NOMO-1 treated with DMSO at 0.1 percent for 48 hours (cell line): ENCODE measurements at regions not wholly inside any gene's neighbourhood (a gene's known extent, or its start where the extent isn't known, plus 50 kb on each side); places are given as distances from the start of the nearest gene placed in this dataset.

Experiments
- DNase-seq: peaks from one replicate; lab custom pipeline; 2025; ENCODE audit not compliant: unreplicated experiment; lab: John Stamatoyannopoulos, UW

DNA sequence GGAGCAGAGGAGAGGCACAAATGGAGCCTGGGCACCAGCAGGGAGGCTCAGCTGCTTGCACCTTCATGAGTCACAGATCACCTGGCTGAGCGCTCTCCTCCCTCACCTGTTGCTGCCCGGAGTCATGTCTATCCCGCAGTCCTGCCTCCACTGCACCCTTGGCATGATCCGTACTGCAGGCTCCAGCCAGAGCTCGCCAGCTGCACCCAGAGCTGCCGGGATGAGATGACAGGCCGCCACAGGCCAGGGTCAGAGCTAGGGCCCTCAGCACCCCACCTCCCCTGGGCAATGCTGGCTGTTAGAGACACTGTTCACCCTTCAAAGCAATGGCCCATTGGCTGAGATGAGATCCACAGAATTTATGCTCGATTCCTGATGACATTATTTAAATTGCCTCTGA is 702.8 kb downstream of the TBC1D22A start:
- DNase-seq, result no peak

DNA sequence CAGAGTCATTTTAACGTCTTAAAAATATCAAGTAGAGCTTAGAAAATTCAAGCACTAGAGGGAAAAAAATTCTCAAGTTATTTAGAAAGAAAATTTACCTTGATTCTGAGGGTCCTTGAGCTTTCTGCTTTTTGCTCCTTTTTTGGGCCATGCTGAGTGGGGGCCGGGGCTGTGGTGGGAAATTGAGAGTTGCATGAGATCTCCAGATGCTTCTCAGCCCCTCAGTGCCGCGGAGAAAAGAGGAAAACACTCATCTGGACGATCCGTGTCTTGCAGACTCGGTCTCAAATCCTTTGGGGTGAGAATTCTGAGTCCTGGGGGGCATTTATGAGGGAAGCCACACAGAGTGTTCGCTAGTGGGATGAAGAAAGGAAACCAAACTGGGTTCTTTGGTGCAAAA is 700.8 kb downstream of the TBC1D22A start:
- no peak for DNase-seq

DNA sequence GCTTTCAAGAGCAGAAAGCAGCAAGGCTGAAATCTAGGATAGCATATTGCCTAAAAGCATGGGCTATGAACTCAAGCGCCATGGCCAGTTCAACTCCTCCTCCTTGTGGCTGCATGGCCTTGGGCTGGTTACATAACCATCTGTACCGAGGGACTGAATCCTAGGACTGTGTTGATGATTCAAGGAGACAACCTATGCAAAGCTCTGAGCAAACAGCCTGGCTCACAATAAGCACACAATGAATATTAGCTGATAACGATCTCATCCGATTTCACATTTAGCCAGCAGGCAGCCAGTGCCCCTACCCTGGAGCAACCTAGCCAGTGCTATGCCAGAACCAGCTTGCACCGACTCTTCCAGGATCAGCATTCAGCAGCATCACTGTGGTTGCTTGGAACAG is 698.4 kb downstream of the TBC1D22A start:
- DNase-seq, result no peak

DNA sequence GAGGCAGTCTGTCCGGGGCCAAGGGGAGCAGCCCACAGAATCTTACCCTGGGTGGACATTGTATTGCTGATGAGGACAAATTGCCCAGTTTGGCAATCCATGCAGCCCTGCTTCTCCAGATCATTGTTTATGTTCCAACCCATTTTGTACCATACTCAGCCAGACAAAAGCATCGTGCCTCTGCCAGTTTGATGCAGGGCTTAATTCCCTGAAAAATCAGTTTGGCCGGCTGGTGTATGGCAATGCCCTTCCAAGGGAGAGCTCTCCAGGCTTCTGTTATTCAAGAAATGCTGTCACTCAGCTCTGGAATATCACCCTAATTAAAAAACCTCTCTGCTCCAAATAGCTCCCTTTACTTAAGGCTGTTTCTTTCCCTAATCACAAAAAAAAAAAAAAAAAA is 697.7 kb downstream of the TBC1D22A start:
- DNase-seq, result no peak

DNA sequence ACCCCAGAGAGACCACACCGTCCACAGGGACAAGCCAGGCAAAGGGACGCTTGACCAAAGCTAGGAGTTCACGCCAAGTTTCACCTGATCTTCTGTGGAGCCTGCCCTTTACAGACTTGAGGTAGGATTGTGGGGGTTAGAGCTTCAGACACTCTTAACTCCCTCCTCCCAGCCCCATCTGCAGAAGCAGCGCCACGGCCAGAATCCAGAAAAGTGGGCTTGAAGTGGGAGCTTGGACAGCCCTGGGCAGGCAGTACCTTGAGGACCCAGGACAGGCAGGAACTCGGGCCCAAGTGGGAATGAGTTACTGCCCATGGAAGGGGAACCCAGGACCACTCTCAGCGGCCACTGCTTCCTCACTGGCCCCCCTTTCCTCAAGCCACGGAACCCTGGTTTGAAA is 695.9 kb downstream of the TBC1D22A start:
- DNase-seq, result no peak

DNA sequence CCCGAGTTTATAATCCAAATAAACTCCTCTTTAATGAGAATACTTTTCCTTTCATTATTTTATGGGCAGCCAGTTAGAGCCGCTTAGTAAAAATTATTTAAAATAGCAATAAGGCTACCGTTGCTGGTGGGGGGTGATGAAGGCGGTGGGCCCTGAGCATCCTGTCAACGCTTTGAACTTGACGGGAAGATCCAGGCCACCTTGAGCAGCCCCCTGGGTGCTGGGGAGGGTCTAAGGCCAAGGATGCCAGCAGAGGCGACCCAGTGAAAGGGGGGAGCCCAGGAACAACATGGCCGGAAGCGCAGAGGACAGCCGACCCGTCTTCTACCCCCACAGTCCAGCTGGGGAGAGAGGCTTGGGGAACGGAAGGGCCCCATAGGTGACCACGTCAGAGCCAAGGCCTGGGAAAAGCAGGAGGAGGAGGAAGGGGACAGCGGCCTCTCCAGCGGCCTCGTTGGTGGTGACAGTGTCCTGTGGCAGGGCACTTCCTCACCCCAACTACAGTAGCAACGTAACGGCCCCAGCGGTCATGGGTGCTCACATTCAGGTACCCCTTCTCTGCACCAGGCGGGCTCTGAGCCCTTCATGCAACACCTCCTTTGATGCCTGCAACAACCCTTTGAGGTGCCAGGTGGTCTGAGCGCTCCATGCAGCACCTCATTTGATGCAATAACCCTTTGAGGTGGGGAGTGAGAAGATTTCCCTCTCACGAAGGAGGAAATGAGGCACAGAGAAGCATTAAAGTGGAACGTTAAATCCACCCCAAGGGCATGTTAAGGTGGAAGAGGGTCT is 695.3 kb downstream of the TBC1D22A start:
- DNase-seq, result no peak

DNA sequence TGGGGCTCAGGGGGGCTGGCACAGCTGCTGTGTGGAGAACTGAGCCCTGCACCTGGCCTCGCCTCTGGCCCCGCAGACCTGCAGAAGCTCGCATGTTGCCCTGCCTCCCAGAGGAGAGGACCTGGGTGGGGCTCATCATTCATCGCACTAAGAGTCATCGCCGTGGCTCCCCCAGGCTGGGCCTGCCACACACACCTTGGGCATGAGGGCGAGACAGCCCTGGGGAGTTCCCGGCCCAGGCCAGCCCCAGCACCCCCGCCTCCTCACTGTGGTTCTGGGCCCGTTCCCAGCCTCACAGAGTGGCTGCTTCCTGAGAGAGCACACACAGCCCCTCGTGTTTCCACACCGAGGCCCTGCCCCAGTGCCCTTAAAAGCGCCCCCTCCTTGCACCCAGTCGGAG is 694.6 kb downstream of the TBC1D22A start:
- DNase-seq, result no peak

DNA sequence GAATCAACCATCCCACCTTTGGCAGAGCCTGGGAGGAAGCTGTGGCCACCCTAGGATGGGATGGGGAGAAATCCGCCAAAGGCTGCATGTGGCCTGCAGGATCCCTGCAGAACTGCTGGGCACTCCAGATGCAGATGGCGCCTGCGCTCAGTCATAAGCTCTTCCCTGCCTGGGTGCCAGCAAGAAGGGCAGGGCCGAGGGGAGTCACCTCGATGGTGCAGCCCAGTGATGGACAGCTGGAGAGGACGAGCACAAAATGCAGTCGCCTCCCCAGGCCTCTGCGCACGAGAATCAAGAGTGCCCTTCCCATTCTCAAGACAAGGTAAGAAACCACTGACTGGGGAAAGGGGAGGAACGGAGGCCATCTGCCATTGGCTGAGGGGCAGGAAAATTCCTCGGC is 693.6 kb downstream of the TBC1D22A start:
- no peak for DNase-seq

DNA sequence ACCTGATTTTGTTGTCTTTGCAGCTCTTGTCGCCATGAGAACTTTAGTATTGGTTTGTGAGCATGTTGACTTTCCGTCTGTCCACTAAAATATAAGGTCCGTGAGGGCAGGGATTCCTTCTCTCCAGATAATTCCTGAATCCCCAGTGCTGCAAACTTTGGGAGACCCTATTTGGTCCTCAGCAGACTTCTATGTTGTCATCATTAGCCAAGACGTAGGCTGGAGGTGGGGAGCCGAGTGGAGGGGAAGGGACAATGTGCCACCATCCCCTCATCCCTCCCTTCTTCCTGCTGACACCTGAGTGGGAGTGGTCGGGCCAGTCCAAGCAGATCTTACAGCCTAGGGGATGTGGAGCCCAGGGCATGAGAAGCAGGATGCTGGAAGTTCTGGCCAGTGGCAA is 690.6 kb downstream of the TBC1D22A start:
- no peak for DNase-seq

DNA sequence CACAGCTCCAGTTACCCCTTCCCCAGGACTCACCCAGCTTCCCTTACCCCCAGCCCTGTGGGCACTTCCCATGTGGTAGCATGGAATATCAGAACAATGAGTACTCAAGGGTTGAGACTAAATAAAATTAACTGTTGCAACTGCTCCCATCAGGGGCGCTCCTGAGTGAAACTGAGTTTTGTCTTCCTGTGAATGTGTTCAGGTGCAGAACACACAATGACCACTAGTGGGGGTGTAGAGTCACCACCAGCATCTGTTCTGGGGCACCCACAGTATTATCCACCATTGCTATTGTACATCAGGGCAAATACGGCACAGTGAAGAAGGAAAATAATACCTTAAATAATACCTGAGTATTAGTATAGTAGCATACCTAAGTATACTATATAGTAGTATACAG is 689.7 kb downstream of the TBC1D22A start:
- DNase-seq, result no peak

DNA sequence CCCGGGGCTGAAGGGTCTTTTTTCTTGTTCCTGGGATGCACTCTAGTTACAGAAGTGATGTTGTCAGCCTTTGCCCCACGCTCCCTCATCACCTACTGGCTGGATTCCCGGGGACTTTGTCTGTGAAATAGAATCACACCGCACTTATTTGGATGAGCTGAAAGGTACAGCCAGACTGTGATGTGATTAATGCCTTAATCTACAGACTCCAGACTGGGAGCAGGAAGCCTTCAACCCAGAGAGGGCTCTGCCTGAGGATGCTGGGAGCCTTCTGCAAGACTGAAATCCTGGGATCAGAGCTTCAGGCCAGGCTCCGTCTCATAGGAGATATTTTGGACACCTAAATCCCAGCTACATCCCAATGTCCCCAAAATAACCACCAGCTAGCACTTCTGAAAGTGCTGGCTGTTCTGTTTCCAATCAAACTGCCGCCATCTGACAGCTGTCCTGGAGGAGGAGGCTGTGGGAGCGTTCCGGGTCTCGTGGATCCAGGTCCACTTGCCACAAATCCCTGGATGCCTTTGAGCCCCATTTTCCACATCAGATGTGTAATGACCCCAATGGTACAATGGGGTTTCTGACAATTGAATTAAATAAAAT is 688.5 kb downstream of the TBC1D22A start:
- DNase-seq, result no peak

DNA sequence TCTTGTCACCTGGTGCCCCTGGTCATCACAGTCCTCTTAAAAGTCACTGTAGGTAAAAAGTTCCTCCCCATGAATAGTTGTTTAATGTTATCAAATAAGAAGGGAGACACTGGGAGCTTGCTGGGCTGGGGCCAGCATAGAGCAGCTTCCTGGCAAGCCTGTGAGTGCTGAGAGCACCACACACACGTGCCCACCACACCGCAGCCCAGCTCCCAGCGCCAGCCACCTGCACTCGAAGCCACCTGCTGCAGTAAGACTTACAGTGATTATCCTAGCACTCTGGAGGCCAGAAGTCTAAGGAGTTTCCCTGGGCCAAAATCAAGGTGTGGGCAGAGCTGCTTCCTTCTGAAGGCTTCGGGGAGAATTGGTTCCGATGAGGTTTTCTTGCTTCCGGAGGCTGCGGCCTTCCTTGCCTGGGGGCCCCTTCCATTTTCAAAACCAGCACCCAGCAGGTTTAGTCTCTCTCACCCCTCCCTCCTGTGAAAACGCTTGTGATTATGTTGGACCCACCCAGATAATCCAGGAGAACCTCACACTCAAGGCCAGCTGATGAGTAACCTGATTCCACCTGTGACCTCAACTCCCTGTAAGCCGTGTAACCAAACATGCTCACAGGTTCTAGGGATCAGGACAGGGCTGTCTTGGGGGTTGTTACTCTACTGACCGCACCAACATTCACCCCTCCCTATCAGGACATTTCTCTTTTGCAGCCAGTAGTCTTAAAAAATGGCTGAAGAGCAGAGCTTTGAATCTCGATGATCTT is 687.2 kb downstream of the TBC1D22A start:
- no peak for DNase-seq

DNA sequence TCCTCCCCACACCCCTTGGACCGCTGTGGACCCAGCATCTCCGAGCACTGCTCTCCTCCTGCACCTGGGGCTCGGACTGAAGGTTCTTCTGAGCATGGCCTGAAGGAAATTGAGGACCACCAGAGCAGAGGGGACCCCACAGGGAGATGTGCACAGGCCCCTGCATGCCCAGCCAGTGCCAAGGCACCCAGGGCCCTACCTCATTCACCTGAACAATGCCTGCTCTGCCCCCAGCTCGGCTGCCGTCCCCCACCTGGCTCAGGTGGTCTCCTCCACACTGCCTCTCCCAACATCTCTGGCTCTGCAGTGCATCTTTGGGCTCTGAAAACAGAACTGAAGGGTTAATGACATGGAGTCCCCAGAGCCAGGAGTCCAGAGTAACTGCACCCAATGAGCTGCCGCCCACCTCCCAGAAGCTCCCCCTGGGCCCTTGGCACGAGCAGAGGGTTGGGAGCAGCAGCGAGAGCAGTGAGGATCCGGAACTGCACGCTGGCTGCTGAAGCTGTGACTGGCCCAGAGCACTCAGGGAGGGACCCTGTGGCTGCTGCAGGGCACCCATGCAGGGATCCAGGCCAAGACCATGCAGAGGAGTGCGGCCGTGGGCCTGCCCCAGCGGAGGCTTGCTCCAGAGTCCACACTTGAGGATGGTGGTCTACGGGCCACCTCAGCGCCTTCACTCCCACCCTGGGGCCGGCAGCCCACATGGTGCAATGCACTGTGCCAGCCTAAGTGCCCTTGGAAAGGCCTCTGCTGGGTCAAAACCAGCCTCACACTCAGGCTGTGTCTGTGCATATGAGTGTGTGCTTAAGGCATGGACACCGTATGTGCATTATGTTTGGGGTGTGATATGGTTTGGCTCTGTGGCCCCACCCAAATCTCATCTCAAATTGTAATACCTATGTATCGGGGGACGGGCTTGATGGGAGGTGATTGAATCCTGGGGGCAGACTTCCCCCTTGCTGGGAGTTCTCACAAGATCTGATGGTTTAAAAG is 686.1 kb downstream of the TBC1D22A start:
- no peak for DNase-seq

DNA sequence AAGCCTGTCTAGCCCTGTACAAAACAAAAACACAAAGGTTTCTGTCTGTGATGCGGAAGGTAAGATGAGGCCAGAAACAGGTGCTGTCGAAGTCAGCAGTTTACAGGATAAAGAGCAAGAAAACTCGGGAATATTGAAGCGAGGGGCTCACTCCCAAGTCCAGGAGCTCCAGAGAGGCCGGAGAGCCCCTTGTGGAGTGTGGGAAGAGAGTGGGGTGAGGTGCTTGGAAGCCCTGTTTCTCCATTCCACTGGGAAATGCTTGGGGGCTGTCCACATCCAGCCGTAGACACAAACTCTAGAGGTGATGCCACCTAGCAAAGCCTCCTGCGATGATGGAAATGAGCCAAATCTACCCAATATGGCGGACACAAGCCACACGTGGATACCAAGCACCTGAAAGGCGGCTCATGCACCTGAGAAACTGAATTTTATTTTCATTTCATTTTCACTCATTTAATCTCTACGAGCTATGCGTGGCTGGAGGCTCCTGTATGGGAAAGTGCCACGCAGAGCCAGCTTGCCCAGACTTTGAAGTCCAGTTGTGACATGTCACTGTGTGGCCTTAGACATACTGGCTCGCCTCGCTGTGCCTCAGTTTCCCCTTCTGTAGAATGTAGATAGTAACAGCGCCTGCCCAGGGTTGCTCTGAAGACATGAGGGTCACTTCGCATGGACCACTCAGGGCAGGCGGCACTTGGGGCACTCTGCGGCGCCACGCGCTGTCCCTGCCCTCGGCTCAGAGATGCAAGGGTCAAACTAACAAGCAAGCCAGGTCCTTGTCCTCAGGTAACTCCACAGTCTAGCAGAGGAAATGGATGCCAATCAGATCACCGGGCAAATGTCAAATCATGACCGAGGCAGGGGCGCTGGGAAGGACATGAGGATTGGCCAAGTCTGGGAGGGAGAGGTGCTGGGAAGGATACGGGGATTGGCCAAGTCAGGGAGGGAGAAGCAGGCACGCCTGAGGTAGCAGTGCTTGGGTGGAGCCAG is 684.7 kb downstream of the TBC1D22A start:
- no peak for DNase-seq

DNA sequence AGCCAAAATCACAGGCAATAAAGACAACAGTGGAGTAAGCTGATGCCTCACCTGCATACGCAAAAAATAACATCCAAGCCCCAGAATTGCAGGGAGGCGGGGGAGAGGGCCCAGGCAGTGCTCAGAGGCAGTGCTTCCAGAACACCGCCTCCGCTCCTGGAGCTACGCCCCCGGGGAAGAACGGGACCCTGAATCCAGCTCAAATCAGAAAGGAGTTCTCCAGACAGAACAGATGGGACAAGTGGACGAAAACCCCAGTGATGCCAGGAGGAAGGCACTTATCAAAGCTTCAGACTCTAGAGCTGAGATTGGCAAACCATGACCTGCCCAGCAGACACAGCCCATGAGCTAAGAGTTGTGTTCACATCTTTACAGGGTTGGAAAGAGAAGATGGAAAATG is 683.9 kb downstream of the TBC1D22A start:
- no peak for DNase-seq

DNA sequence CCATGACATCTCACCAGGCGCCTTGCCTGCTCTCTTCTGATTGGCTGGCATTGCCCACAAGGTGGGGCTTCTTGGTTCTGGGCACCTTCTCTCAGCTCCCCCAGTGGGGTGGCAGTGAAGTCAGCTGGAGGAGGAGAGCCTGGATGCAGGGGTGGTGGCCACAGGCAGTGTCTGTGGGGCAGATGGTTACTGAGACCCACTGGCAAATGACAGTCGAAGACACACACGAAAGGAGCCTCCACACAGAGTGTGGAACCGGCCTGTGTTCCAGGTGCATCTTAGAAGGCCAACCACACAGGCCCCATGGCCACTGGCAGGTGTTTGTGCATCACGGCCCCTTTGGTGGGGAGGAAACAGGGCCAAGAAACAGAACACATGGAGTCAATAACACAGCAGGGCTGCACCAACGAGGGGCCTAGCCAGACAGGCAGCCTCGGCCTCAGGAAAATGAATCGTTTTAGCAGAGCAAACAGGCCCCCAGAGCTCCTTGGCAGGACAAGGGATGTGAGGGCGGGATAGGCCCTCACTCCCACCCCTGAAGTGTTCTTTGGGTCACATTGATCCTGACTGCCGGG is 683.4 kb downstream of the TBC1D22A start:
- DNase-seq, result no peak

DNA sequence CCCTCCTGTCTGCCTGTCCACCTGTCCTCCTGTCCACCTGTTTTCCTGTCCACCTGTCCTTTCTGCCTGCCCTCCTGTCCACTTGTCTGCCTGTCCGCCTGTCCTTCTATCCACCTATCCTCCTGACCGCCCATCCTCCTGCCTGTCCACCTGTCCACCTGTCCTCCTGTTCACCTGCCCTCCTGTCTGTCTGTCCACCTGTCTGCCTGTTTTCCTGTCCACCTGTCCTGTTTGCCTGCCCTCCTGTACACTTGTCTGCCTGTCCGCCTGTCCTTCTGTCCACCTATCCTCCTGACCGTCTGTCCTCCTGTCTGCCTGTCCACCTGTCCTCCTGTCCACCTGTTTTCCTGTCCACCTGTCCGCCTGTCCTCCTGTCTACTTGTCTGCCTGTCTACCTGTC is 682.8 kb downstream of the TBC1D22A start:
- no peak for DNase-seq

DNA sequence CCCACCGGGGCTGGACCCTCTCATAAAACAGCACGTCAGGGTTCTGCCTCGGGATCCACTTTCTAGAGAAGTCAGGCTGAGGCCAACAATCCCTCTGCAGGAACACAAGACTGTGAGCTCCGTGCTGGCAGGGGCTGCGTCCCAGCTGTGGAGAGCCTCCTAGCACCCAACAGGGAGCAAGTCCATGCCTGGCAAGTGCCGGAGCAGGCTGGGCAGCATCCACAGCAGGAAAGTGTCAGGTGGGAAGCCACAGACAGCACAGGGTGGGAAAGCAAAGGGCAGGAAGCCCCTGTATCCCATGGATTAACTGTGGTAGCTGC is 682.3 kb downstream of the TBC1D22A start:
- no peak for DNase-seq

DNA sequence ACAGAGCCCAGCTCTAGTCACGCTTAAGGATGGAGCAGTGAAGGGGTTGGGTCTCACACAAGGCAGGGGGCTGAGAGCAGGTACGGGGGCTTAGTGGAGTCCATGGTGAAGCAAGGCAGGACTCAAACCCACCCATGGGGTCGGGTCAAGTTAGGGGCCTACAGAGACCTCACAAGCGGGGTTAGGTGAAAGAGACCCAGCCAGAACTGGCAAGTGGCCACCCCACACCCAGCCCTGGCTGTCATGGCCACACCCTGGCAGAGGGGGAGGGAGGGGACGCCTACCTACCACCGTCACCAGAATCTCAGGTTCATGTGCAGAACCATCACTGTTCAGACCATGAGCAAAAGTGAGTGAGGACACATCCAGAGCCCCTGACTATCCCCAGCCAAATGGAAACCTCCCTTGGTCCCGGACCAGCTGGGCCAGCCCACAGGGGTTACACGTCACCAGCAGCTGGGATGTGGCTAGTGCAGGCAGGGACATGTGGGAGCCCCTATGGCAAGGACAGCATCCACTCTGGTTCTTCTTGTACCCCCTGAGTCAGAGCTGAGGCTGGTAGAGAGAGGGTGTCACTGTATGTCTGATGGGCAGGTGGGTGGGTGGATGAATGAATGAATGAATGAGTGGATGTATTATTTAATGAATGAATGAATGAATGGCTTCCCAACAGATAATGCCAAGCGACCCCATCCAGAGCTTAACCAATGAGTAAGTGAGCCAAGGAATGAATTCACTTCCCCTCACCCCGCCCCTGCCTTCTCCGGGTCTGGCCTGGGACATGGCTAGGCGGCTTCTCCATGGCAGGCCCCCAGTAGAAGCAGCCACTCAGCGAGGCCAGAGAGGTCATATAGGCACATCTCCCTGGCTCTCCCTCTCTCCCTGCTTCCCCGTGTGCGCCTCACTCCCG is 681.6 kb downstream of the TBC1D22A start:
- DNase-seq, result no peak
